ENCODE measurements at regions not wholly inside any gene's neighbourhood (a gene's known extent, or its start where the extent isn't known, plus 50 kb on each side); places are given as distances from the start of the nearest gene placed in this dataset.

- no peak for DNase-seq
These were observed 381.0 kb upstream of the SULF2 start for GRCh38 chr20:48166082-48166835.

GRCh38 chr20:48165401-48165685 is 380.1 kb upstream of the SULF2 start:
- DNase-seq: no peak

- no peak for DNase-seq
These were observed 379.5 kb upstream of the SULF2 start for GRCh38 chr20:48164566-48165400.

- DNase-seq: no peak
These were observed 378.8 kb upstream of the SULF2 start for GRCh38 chr20:48164034-48164433.

GRCh38 chr20:48163505-48163904 is 378.2 kb upstream of the SULF2 start:
- no peak for DNase-seq

- no peak for DNase-seq
These were observed 377.3 kb upstream of the SULF2 start for GRCh38 chr20:48162621-48163020.

- DNase-seq: no peak
These were observed 374.1 kb upstream of the SULF2 start for GRCh38 chr20:48159145-48160008.

- DNase-seq: no peak
These were observed 372.7 kb upstream of the SULF2 start for GRCh38 chr20:48158014-48158413.

GRCh38 chr20:48156951-48157700 is 371.8 kb upstream of the SULF2 start:
- DNase-seq: no peak

- DNase-seq: no peak
These were observed 371.2 kb upstream of the SULF2 start for GRCh38 chr20:48156521-48156920.

- DNase-seq: no peak
These were observed 370.0 kb upstream of the SULF2 start for GRCh38 chr20:48155268-48155667.

- no peak for DNase-seq
These were observed 368.9 kb upstream of the SULF2 start for GRCh38 chr20:48154040-48154765.

- DNase-seq: no peak
These were observed 368.2 kb upstream of the SULF2 start for GRCh38 chr20:48153523-48153922.

- no peak for DNase-seq
These were observed 367.8 kb upstream of the SULF2 start for GRCh38 chr20:48153103-48153502.

- DNase-seq: no peak
These were observed 365.3 kb upstream of the SULF2 start for GRCh38 chr20:48150568-48150967.

- no peak for DNase-seq
These were observed 364.6 kb upstream of the SULF2 start for GRCh38 chr20:48149902-48150301.

GRCh38 chr20:48148916-48149672 is 363.8 kb upstream of the SULF2 start:
- no peak for DNase-seq

- DNase-seq: no peak
These were observed 362.7 kb upstream of the SULF2 start for GRCh38 chr20:48148020-48148419.

GRCh38 chr20:48147311-48147710 is 362.0 kb upstream of the SULF2 start:
- no peak for DNase-seq

- DNase-seq: no peak
These were observed 361.6 kb upstream of the SULF2 start for GRCh38 chr20:48146877-48147276.

- no peak for DNase-seq
These were observed 361.0 kb upstream of the SULF2 start for GRCh38 chr20:48146308-48146707.
